Erythroblast (primary cell): ENCODE measurements at regions not wholly inside any gene's neighbourhood (a gene's known extent, or its start where the extent isn't known, plus 50 kb on each side); places are given as distances from the start of the nearest gene placed in this dataset.

Experiments used
- DNase-seq, 2 experiments: peaks; one replicate each; lab custom pipeline; 2025; lab: John Stamatoyannopoulos, UW
- GATA1 ChIP-seq: IDR thresholded peaks from 2 replicates; pipeline ENCODE4 v1.6.1; 2011; ENCODE audit warnings: low read depth, mild to moderate bottlenecking, control low read depth, low read length, moderate library complexity
- POLR2A ChIP-seq: IDR thresholded peaks from 2 replicates; pipeline ENCODE4 v1.6.1; 2011; ENCODE audit warnings: mild to moderate bottlenecking, low read length

GRCh38 chr13:69595181-69595580, 512.4 kb upstream of the ATXN8OS start:
- TF ChIP-seq POLR2A (no peak), GATA1 (no peak)

DNA sequence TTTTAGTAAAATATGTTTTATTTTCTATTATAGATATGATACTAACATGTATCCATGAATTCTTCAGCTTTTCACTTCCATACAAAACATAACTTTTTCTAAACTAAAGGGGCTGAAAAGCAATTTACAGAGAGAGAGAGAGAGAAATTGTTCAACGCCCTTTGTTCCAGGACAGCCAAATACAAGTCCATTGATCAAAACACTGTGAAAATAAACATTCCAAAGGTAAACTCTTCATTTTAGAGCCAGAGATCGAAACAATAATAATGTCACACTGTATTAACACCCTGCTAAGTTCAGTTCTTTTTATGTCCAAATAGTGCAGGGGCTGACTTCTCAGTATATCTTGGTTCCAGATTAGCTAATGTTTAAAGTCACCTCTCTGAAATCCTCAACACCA, 516.2 kb upstream of the ATXN8OS start:
- no peak for DNase-seq
- TF ChIP-seq POLR2A (no peak), GATA1 (no peak)

More at GRCh38 chr13:69595181-69595580, 512.4 kb upstream of the ATXN8OS start:
- no peak for DNase-seq

- DNase-seq: no peak
- TF ChIP-seq POLR2A (no peak), GATA1 (no peak)
Observed at GRCh38 chr13:69589531-69590235, 517.9 kb upstream of the ATXN8OS start.

GRCh38 chr13:69585656-69586055, 522.0 kb upstream of the ATXN8OS start:
- no peak for DNase-seq
- TF ChIP-seq POLR2A (no peak), GATA1 (no peak)

- no peak for DNase-seq
- TF ChIP-seq POLR2A: no peak
- TF ChIP-seq GATA1: no peak
Observed at GRCh38 chr13:69580255-69580654, 527.4 kb upstream of the ATXN8OS start.

GRCh38 chr13:69579351-69579750, 528.3 kb upstream of the ATXN8OS start:
- TF ChIP-seq GATA1 (no peak), POLR2A (no peak)
- no peak for DNase-seq

DNA sequence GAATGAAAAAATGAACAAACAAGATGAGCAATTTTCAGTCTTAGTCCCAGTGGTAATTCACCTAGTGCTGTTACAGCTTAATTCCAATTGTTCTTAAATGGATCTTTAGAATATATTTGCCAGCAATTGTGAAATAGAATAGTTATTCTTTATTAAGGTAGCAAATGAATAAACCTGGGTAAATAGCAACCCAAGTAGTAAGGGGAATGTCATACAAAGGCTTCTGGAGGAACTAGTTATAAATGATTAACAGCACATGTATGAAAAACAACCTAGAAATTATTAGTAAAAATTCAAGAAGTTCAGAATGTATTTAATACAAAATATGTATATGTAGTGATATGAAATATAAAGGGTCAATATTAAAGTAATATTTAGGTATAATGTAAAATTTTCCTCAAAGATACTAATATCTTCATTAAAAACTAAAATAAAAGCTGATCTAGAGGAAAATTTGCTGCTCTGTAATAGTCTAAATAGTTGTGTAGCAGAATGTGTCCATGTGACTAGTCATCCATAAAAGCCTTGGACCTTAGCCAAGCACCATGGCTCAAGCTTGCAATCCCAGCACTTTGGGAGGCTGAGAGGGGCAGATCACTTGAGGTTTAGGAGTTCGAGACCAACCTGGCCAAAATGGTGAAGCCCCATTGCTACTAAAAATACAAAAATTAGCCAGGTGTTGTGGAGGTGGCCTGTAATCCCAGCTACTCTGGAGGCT, 535.9 kb upstream of the ATXN8OS start:
- TF ChIP-seq POLR2A: no peak
- no peak for TF ChIP-seq GATA1
- DNase-seq: no peak

DNA sequence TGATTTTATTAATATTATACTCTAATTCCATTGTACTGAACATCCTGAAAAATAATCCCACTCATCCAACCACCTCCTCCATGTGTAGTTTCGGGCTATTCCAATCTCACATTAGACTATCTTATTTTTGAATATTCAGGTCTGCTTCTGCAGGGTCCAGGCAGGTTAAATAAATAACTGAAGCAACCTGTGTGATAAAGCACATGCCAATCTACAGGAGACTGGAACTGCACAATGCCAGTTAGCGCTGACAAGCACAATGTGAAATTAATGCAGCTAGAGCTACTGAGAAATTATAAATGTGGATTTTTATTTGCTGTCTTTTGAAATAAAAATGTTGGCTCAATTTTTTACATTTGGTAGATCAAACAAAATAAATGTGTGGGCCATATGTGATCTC, 540.1 kb upstream of the ATXN8OS start:
- TF ChIP-seq POLR2A (no peak), GATA1 (no peak)
- DNase-seq: no peak

DNA sequence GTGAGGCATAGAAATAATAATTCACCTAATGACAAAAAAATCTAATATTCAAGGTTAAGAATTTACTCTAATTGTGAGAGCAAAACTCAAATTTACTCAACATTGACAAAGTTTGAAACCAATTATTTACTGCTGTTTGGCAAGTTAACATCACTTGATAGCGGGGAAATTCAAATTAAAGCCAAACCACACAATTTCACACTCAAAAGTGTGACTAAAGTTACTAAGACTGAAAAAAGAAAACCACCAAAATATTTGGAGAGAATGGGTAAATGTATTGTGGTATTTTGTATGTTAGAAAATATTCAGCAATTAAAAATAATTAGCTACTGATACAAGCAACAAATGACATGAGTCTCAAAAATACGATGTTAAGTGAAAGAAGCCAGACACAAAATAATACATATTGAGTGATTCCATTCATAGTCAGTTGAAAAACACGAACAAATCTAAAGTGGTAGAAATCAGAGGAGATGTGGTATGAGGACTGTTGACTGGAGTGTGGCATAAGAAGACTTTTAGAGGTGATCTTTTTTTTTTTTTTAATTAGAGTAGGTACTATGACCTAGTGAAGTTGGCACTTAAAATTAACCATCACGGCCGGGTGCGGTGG, 541.4 kb upstream of the ATXN8OS start:
- no peak for DNase-seq
- TF ChIP-seq POLR2A (no peak), GATA1 (no peak)

DNA sequence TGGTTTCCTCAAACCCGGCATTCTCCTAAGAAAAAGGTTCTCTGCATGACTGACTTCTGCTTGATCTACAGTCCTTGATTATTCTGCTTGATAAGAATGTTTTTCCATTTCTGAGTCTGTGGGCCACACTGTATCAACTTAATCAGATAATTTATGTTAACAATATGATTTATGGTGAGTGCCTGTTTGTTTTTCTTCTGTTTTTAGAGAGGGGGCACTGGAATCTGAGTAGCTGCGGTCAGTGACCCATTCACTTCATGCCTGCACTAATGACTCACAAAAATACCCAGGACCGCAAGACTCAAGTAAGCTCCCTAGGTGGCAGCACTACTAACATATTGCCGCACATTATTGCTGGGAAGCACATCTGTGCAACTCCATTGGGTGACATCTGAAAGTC, 542.3 kb upstream of the ATXN8OS start:
- DNase-seq: peak; percentile 13 to 28
- no peak for TF ChIP-seq GATA1
- TF ChIP-seq POLR2A: no peak

GRCh38 chr13:69556540-69557196, 551.0 kb upstream of the ATXN8OS start:
- no peak for TF ChIP-seq POLR2A
- no peak for TF ChIP-seq GATA1

GRCh38 chr13:69553976-69554375, 553.6 kb upstream of the ATXN8OS start:
- no peak for TF ChIP-seq GATA1
- no peak for TF ChIP-seq POLR2A

More at GRCh38 chr13:69556540-69557196, 551.0 kb upstream of the ATXN8OS start:
- no peak for DNase-seq

DNA sequence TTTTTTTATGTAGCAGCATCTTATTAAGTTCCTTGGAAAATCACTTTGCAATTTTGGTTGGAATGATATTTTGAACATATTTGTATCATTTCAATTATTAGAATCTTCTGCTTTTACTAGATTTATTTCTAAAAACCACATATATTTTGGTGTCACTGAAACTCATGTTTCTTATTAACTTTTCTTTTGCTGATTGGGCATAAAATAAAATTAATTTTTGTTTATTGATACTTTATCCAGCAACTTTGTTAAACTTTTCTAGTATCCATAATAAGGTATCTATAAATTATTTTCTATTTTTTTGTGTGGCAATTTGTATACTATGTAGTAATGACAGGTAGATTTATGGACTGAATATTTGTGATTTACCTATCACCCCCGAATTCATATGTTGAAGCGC, 556.4 kb upstream of the ATXN8OS start:
- no peak for DNase-seq
- TF ChIP-seq GATA1 (no peak), POLR2A (no peak)

More at GRCh38 chr13:69553976-69554375, 553.6 kb upstream of the ATXN8OS start:
- DNase-seq: no peak
